A673 (cell line): ENCODE measurements at regions not wholly inside any gene's neighbourhood (a gene's known extent, or its start where the extent isn't known, plus 50 kb on each side); places are given as distances from the start of the nearest gene placed in this dataset.

Source experiments
- CTCF ChIP-seq: fragments of 300-800, 200-600 bp; sonication (generic); conservative IDR thresholded peaks from 2 replicates; pipeline ENCODE4 v1.5.1; 2017; ENCODE audit warnings: low read depth, mild to moderate bottlenecking, antibody characterized with exemption, low read length, moderate library complexity, mixed read lengths
- EZH2 ChIP-seq: fragments of 200-600 bp; sonication (generic); IDR thresholded peaks from 2 replicates; pipeline ENCODE4 v1.6.1; 2017; ENCODE audit warnings: borderline replicate concordance, low read depth, mild to moderate bottlenecking, mixed read lengths, antibody characterized with exemption, low read length; ENCODE audit not compliant: poor library complexity, severe bottlenecking

GRCh38 chr4:104345598-104346242 lies 149.0 kb downstream of the CXXC4 start:
- no peak for TF ChIP-seq CTCF
- TF ChIP-seq EZH2 = no peak
